Stimulated activated CD4-positive, alpha-beta T cell treated with anti-CD3 and anti-CD28 coated beads, Interleukin-1b, Interleukin-23, amount 100 ng/mL, for 24 hours (primary cell): ENCODE measurements at regions not wholly inside any gene's neighbourhood (a gene's known extent, or its start where the extent isn't known, plus 50 kb on each side); places are given as distances from the start of the nearest gene placed in this dataset.

Experiments used
- DNase-seq, 4 experiments: peaks; one replicate each; pipeline ENCODE4 v3.0.0-alpha.2; 2020; ENCODE audit warnings: low read depth in 4 of 4, low spot score in 1 of 4

GRCh38 chr10:21068026-21068656 lies 171.0 kb upstream of the NEBL start:
- DNase-seq, result no peak

GRCh38 chr10:21065621-21066248 lies 168.6 kb upstream of the NEBL start:
- no peak for DNase-seq

GRCh38 chr10:21061982-21062381 lies 164.9 kb upstream of the NEBL start:
- DNase-seq, result no peak

GRCh38 chr10:21061184-21061583 lies 164.1 kb upstream of the NEBL start:
- no peak for DNase-seq

- no peak for DNase-seq
Observed at GRCh38 chr10:21060626-21061025, 163.5 kb upstream of the NEBL start.

GRCh38 chr10:21057989-21058388 lies 160.9 kb upstream of the NEBL start:
- DNase-seq, result no peak

- DNase-seq, result no peak
Observed at GRCh38 chr10:21057436-21057835, 160.3 kb upstream of the NEBL start.

GRCh38 chr10:21056461-21056860 lies 159.3 kb upstream of the NEBL start:
- no peak for DNase-seq

GRCh38 chr10:21055339-21056135 lies 158.4 kb upstream of the NEBL start:
- DNase-seq, result no peak

GRCh38 chr10:21053953-21054690 lies 157.0 kb upstream of the NEBL start:
- no peak for DNase-seq

- DNase-seq, result no peak
Observed at GRCh38 chr10:21052709-21053104, 155.6 kb upstream of the NEBL start.

GRCh38 chr10:21052072-21052708 lies 155.1 kb upstream of the NEBL start:
- DNase-seq, result no peak

- no peak for DNase-seq
Observed at GRCh38 chr10:21049482-21049881, 152.4 kb upstream of the NEBL start.

GRCh38 chr10:21048068-21048467 lies 151.0 kb upstream of the NEBL start:
- no peak for DNase-seq

GRCh38 chr10:21047511-21047910 lies 150.4 kb upstream of the NEBL start:
- DNase-seq, result no peak

- no peak for DNase-seq
Observed at GRCh38 chr10:21047096-21047495, 150.0 kb upstream of the NEBL start.

GRCh38 chr10:21043044-21043443 lies 145.9 kb upstream of the NEBL start:
- no peak for DNase-seq

- no peak for DNase-seq
Observed at GRCh38 chr10:21042536-21042935, 145.4 kb upstream of the NEBL start.

- DNase-seq, result no peak
Observed at GRCh38 chr10:21041763-21042458, 144.8 kb upstream of the NEBL start.

- DNase-seq, result no peak
Observed at GRCh38 chr10:21039721-21040120, 142.6 kb upstream of the NEBL start.

- no peak for DNase-seq
Observed at GRCh38 chr10:21036757-21037156, 139.6 kb upstream of the NEBL start.
